NCI-H1105 (cell line): ENCODE measurements at regions not wholly inside any gene's neighbourhood (a gene's known extent, or its start where the extent isn't known, plus 50 kb on each side); places are given as distances from the start of the nearest gene placed in this dataset.
A peak's percentile ranks its signal among the peaks of the same experiment; 100 is the strongest.

Source experiments
- DNase-seq: peaks from one replicate; lab custom pipeline; 2025; lab: John Stamatoyannopoulos, UW

GRCh38 chr6:166774770-166775169 lies 147.7 kb upstream of the RPS6KA2 start:
- DNase-seq = peak; percentile 64

- DNase-seq = no peak
These were observed 147.2 kb upstream of the RPS6KA2 start for GRCh38 chr6:166774292-166774691.

GRCh38 chr6:166772518-166772917 lies 145.5 kb upstream of the RPS6KA2 start:
- no peak for DNase-seq

- DNase-seq = no peak
These were observed 144.7 kb upstream of the RPS6KA2 start for GRCh38 chr6:166771701-166772100.

- no peak for DNase-seq
These were observed 143.4 kb upstream of the RPS6KA2 start for GRCh38 chr6:166770216-166771116.

GRCh38 chr6:166769648-166770047 lies 142.6 kb upstream of the RPS6KA2 start:
- DNase-seq = no peak

GRCh38 chr6:166768761-166769160 lies 141.7 kb upstream of the RPS6KA2 start:
- no peak for DNase-seq

GRCh38 chr6:166767230-166767629 lies 140.2 kb upstream of the RPS6KA2 start:
- DNase-seq = no peak

- no peak for DNase-seq
These were observed 139.7 kb upstream of the RPS6KA2 start for GRCh38 chr6:166766769-166767168.

- DNase-seq = no peak
These were observed 138.1 kb upstream of the RPS6KA2 start for GRCh38 chr6:166765234-166765541.

GRCh38 chr6:166764473-166765233 lies 137.6 kb upstream of the RPS6KA2 start:
- DNase-seq = no peak

GRCh38 chr6:166763606-166764472 lies 136.8 kb upstream of the RPS6KA2 start:
- no peak for DNase-seq

- no peak for DNase-seq
These were observed 134.8 kb upstream of the RPS6KA2 start for GRCh38 chr6:166761801-166762200.

GRCh38 chr6:166760288-166760687 lies 133.2 kb upstream of the RPS6KA2 start:
- DNase-seq = no peak

GRCh38 chr6:166758136-166758704 lies 131.2 kb upstream of the RPS6KA2 start:
- no peak for DNase-seq

GRCh38 chr6:166757232-166758135 lies 130.4 kb upstream of the RPS6KA2 start:
- peak; percentile 93 for DNase-seq

- DNase-seq = no peak
These were observed 127.4 kb upstream of the RPS6KA2 start for GRCh38 chr6:166754218-166755030.

GRCh38 chr6:166752928-166753721 lies 126.1 kb upstream of the RPS6KA2 start:
- no peak for DNase-seq

GRCh38 chr6:166752097-166752496 lies 125.0 kb upstream of the RPS6KA2 start:
- no peak for DNase-seq
